Kidney (tissue), 13 donors: ENCODE measurements at regions not wholly inside any gene's neighbourhood (a gene's known extent, or its start where the extent isn't known, plus 50 kb on each side); places are given as distances from the start of the nearest gene placed in this dataset.
A peak's percentile ranks its signal among the peaks of the same experiment; 100 is the strongest.

ENCODE experiments used
- DNase-seq, 5 donors: peaks; one replicate each; pipeline ENCODE4 v3.0.0-alpha.2; 2013 to 2020
- FAIRE-seq: peaks from 2 replicates; lab custom pipeline; 2012; peaks lifted over from hg19 to GRCh38; lab: Jason Lieb, UNC
- H3K27ac ChIP-seq, 2 donors: one replicate each; pipeline ENCODE4 v1.7.0; 2013; ENCODE audit warnings: low read depth in 2 of 2, low read length in 2 of 2, inconsistent platforms in 1 of 2
- H3K27me3 ChIP-seq: one replicate; pipeline ENCODE4 v1.7.1; 2013; ENCODE audit warnings: low read length, inconsistent platforms; ENCODE audit not compliant: control insufficient read depth, insufficient read depth
- H3K36me3 ChIP-seq, 3 donors: one replicate each; pipeline versions ENCODE4 v1.7.0 to v1.7.1; 2013; ENCODE audit warnings: low read length in 3 of 3, control low read depth in 1 of 3, inconsistent platforms in 1 of 3; ENCODE audit not compliant: insufficient read depth in 3 of 3, control insufficient read depth in 2 of 3
- H3K4me1 ChIP-seq, 3 donors: one replicate each; pipeline versions ENCODE4 v1.7.0 to v1.7.1; 2013; ENCODE audit warnings: low read length in 3 of 3, inconsistent platforms in 1 of 3, low read depth in 1 of 3; ENCODE audit not compliant: control insufficient read depth in 2 of 3, insufficient read depth in 2 of 3
- H3K4me3 ChIP-seq, 3 donors: one replicate each; pipeline versions ENCODE4 v1.7.0 to v1.8.1; 2013; ENCODE audit warnings: low read length in 3 of 3, control low read depth in 1 of 3, inconsistent platforms in 1 of 3
- H3K9ac ChIP-seq, 3 donors: one replicate each; pipeline versions ENCODE4 v1.7.0 to v1.7.1; 2013; ENCODE audit warnings: low read length in 3 of 3, control low read depth in 1 of 3, inconsistent platforms in 1 of 3
- H3K9me3 ChIP-seq, 3 donors: one replicate each; pipeline versions ENCODE4 v1.7.0 to v1.7.1; 2013; ENCODE audit warnings: low read length in 3 of 3, control low read depth in 1 of 3, inconsistent platforms in 1 of 3; ENCODE audit not compliant: control insufficient read depth in 2 of 3, insufficient read depth in 1 of 3
- intact Hi-C: fragments of 100-400 bp; cut with DNase I; formaldehyde crosslinking; loops from one replicate; pipeline ENCODE4 v1.11.1; 2022
- TF ChIP-seq, protein P1 (sequence below): IDR thresholded peaks from 3 replicates; pipeline ENCODE4 v1.5.1; 2012; ENCODE audit warnings: mild to moderate bottlenecking, moderate library complexity, borderline replicate concordance; ENCODE audit not compliant: insufficient read depth; ENCODE audit errors: extremely low read depth
- donor health status: control.
- donor health status: control.
- donor health status: control.
- donor health status: control.
- donor health status: control.
- donor health status: DM: yes; HTN: yes; CAD: no.
- donor health status: Normal renal cell carcinoma (clear cell type).

DNA sequence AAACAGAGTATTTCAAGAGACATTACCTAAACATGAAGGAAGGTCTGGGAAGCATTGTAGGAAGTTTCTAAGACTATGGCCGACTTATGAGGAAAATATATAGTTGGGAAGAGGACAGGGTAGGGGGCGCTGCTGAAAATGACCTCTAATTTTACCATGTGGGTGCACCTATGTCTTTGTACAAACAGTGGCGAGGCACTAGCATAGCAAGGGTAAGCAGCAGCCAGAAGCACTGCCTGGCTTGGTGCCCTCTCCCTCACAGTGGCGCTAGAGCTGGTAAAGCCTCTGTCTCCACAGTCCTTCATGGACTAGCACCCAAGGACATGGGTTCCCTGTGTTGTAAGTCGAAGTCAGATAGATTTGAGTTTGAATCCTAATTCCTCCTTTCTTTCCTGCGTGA, 461.2 kb downstream of the INHBA start:
- Histone ChIP-seq H3K9me3 (no peaks in the 10 kb centered on the region), H3K9ac (no peak overlapping the region), H3K27ac (no peak overlapping the region), H3K4me1 (no peaks in the 10 kb centered on the region), H3K4me3 (no peak overlapping the region), H3K36me3 (no peaks in the 10 kb centered on the region), H3K27me3 (no peaks in the 10 kb centered on the region)
- TF ChIP-seq, protein P1, sequence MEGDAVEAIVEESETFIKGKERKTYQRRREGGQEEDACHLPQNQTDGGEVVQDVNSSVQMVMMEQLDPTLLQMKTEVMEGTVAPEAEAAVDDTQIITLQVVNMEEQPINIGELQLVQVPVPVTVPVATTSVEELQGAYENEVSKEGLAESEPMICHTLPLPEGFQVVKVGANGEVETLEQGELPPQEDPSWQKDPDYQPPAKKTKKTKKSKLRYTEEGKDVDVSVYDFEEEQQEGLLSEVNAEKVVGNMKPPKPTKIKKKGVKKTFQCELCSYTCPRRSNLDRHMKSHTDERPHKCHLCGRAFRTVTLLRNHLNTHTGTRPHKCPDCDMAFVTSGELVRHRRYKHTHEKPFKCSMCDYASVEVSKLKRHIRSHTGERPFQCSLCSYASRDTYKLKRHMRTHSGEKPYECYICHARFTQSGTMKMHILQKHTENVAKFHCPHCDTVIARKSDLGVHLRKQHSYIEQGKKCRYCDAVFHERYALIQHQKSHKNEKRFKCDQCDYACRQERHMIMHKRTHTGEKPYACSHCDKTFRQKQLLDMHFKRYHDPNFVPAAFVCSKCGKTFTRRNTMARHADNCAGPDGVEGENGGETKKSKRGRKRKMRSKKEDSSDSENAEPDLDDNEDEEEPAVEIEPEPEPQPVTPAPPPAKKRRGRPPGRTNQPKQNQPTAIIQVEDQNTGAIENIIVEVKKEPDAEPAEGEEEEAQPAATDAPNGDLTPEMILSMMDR, result no peak
- DNase-seq (no peak), FAIRE-seq (no peak)
- intact Hi-C loops, result no loop called here

DNA sequence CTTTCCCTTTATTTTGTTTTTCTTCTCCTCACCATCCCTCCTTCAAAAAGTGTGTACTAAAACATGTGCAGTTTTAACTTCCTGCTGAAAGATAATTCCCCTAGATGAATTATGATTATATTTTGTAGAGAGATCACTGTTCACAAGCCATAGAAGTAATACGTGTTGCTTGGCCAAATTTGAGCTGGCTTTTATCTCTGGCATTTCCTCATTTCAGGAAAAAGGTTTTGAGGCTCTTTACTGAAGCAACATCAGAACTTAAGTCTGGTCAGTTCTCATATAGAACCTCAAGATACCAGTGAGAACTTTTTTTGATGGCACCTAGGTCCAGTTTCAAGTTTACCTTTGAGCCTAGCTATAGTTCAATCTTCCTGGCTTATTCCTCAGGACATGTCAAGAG, 463.3 kb downstream of the INHBA start:
- Histone ChIP-seq H3K27ac (no peak overlapping the region), H3K36me3 (no peaks in the 10 kb centered on the region), H3K4me1 (no peaks in the 10 kb centered on the region), H3K9me3 (no peaks in the 10 kb centered on the region), H3K27me3 (no peaks in the 10 kb centered on the region), H3K9ac (no peak overlapping the region), H3K4me3 (no peak overlapping the region)
- FAIRE-seq, result no peak
- intact Hi-C loops, result no loop called here
- DNase-seq, result no peak
- TF ChIP-seq, protein P1, result no peak

DNA sequence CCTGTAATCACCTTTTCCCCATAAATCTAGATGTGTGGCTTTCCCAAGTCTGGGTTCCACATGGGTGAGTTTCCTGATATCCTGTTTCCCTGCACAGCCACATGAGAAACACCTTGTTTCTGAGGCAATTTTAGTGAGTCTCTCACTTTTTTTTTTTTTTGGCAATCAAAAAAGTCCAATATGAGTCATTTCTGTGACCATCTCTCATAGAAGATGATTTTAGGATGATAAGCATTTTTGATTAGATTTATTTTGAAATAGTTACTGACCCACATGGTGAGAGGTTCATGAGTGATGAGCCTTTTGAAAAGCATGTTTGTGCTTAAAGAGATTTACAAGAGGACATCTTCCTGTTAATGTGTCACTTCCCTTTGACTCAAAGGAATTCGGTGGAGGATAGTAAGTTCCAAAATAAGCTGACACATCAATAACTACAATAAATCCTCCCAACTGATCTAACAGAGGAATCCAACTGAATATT, 464.0 kb downstream of the INHBA start:
- no peak overlapping the region for H3K9ac ChIP-seq
- TF ChIP-seq, protein P1, result no peak
- no peaks in the 10 kb centered on the region for H3K27me3 ChIP-seq
- H3K9me3 ChIP-seq, result no peaks in the 10 kb centered on the region
- H3K4me3 ChIP-seq, result no peak overlapping the region
- intact Hi-C loops, result no loop called here
- DNase-seq, result peak in 3 of 5 donors; percentile 54 to 88 (median 81)
- H3K36me3 ChIP-seq, result no peaks in the 10 kb centered on the region
- FAIRE-seq, result no peak
- no peak overlapping the region for H3K27ac ChIP-seq
- H3K4me1 ChIP-seq, result no peaks in the 10 kb centered on the region

DNA sequence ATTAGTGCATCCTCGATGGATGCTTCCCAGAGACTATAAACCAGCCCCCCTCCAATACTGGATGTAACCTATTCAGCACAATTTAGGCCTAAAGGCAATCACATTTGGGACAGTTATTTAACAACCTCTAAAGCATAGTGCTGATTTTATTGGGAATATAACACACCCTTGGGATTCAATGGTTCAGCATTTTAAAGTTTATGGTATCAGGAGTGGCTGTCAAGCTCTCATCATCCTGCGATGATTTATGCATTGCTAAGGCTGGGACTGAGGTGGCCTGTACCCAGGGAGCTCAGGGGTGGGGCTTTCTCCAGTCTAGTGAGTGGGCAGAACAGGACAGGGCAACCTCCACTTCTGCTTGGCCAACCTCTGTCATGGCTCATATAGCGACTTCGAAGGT, 464.9 kb downstream of the INHBA start:
- H3K4me3 ChIP-seq, result no peak overlapping the region
- FAIRE-seq (no peak), DNase-seq (peak in 1 of 5 donors; percentile 5)
- no peak overlapping the region for H3K27ac ChIP-seq
- H3K36me3 ChIP-seq, result no peaks in the 10 kb centered on the region
- no peak overlapping the region for H3K9ac ChIP-seq
- TF ChIP-seq, protein P1, result no peak
- intact Hi-C loops, result no loop called here
- H3K9me3 ChIP-seq, result no peaks in the 10 kb centered on the region
- H3K27me3 ChIP-seq, result no peaks in the 10 kb centered on the region
- no peaks in the 10 kb centered on the region for H3K4me1 ChIP-seq
